GM18868 (cell line): ENCODE measurements at regions not wholly inside any gene's neighbourhood (a gene's known extent, or its start where the extent isn't known, plus 50 kb on each side); places are given as distances from the start of the nearest gene placed in this dataset.
"Not testable (repeated sequence)": the region's sequence is repeated elsewhere in the genome, so short reads cannot be mapped to it uniquely, and the experiment has no call there.

ENCODE experiments used
- ATAC-seq: cut with Tn5 transposase; IDR thresholded peaks from one replicate; pipeline ENCODE4 v1.9.1; 2021; ENCODE audit warnings: mild to moderate bottlenecking, moderate library complexity; ENCODE audit not compliant: unreplicated experiment

DNA sequence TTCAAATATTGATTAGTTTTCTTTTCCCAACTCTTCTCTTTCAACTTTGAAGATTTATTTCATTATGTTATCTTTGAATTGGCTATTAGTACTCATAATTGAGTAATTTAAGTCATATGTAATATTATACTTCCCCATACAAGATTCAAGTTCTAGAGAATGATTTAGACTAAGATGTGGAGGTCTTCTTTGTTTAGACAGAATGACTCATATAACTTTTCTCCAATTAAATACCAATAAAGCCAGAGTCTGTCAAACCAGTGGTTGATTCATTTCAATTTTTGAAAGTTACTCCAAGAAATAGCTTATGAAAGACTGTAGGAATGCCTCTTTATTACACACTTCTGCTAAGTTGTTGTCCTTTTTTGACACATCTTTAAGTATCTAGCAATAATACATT, 115.8 kb upstream of the SLC35F3 start:
- no peak for ATAC-seq

DNA sequence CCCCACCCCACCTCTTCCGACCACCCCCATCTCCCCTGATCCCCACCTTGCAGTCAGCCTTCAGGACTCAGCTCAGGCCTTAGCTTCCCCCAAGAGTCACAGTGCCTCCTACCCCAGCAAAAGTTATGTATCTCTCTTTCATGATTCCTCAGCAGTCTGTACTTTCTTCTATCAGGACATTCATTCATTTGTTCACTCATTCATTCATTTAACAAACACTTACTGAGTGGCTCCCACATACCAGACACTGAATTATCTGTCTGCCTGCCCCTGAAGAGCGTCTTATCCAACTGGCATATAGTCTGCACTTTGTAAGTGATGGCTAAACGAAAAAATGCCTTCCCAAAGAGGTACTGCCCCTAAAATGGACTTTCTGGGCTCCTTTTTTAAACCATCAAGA, 114.4 kb upstream of the SLC35F3 start:
- ATAC-seq: no peak

DNA sequence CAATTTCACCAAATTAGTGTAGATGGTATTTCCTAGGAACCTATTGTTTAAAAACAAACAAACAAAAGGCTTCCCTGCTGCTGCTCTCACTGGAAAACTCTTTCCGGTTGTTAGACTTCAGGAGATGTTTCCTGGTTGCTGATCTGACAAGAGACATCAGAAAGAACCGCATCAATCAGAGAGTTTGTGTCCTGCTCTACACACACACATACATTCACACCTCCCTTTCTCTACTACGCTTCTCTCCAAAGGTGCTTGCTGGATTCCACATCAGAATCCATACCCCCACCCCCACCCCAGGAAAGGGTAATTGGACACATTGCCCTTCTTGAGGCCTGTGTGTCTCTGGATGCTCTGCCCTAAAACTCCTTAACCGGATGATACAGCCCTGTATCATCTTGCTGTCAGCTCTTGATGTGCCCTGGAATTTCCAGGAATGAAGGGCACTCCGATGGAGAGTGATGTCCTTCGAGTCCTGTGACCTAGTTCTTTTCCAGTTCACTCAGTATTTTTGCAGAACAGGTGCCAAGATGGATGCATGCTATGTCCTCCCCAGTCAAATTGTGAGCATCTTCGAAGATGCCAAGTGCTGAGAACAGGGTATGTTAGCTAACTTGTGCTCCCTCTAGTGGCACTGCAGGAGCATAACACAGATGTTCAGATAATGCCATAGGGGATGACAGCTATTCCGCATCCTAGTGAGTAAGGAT, 113.7 kb upstream of the SLC35F3 start:
- peak; percentile 95 for ATAC-seq

DNA sequence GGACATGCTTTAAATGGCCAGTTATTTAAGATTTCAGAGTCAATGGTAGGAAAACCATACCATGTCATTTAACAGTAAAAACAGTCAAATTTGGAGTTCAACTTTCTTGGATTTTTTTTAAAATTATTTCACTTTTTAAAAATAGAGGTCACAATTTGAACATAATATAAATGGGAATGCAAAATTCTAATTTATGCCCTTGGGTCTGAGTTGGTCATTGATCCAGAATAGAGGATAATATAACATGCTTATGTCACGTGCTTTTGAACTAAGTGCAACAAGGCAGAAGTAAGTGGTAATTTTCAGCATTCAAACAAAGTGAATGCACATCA, 113.1 kb upstream of the SLC35F3 start:
- ATAC-seq: no peak

DNA sequence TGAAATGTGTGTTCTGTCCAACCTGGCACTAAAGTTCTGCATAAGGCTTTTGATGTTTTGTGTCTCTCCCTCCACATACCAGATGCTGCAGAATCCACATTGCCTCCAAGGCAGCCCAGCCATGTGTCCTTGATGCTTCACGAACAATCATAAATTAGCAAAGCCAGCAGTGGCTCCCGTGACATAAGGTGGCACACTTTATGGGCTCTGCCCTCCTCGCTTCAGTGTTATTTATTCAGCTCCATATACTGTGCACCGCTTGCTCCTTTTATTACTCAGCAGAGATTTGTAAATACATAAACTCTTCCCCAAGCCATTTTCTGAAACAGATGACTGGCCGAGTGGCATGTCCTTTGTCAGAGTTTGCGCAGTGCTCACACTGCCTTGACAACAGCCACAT, 112.8 kb upstream of the SLC35F3 start:
- ATAC-seq: no peak

DNA sequence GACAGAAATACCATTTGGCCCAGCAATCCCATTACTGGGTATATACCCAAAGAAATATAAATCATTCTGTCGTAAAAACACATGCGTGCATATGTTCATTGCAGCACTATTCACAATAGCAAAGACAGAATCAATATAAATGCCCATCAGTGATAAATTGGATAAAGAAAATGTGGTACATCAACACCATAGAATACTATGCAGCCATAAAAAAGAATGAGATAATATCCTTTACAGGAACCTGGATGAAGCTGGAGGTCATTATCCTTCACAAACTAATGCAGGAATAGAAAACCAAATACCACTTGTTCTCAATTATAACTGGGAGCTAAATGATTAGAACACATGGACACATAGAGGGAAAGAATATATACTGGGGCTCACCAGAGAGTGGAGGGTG, 109.6 kb upstream of the SLC35F3 start:
- no peak for ATAC-seq

DNA sequence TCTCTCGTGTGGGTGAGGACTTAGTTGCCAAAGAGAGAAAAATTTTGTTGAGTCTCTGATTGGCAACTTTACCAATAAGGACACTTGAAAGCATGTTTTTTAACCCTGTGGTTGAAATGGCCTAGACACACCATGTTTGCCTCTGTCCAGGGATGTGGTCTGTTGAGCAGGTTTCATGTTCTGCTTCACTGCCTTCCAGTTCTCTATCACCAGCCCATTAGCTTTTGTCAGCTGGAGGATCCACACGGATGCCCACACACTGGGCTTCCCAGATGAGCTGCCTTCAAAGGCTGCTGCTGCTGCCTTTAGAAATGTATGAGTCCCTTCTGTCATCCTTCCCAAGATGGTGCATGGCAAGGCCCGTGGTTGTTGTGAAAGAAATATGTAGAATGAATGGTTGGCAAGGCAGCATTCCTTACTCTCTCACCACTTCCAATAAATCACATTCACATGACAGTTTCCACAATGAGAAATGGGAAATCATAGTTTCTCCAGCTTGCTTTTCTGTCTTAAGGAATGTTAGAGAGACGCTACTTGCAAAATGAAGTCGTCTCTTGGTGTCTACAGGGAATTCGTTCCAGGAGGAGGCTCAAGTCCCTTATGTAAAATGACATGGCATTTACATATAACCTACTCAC, 108.2 kb upstream of the SLC35F3 start:
- no peak for ATAC-seq

DNA sequence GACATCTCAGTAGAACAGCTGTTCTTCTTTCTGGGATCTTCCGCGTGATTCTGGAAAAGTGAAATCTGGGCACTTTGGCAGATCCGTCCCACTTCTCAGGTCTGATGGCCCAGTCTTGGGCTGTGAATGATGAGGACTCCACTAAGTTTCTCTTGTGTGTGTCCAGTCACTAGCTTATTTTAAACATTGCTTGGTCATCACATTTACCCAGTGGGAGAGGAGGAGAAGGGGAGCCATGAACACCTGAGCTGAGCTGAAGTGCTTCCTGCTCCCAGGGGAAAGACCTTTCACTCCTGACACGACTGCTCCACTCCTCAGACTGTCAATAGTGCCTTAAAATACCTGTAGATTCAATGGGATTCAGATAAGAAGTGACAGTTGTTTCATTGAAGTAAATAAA, 101.9 kb upstream of the SLC35F3 start:
- ATAC-seq: no peak

DNA sequence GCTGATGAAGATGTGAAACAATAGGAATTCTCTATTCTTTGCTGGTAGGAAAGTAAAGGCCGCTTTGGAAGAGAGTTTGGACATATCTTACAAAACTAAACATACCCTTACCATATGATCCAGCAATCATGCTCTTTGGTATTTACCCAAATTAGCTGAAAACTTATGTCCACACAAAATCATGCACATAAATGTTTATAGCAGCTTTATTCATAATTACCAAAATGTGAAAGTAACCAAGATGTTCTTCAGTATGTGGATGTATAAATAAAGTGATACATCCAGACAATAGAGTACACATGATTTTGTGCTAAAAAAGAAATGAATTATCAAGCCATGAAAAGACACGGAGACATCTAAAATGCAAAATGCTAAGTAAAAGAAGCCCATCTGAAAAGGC, 98.7 kb upstream of the SLC35F3 start:
- no peak for ATAC-seq

DNA sequence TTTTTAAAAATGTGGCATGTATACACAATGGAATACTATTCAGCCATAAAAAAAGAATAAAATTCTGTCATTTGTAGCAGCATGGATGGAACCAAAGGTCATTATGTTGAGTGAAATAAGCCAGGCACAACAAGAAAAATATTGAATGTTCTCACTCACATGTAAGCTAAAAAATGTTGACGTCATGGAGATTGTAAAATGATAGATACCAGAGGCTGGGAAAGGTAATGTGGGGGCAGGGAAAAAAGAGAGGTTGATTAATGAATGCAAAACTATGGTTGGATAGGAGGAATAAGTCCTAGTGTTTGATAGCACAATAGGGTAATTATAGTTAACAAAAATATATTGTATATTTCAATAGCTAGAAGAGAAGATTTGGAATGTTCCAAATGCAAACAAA, 89.1 kb upstream of the SLC35F3 start:
- no peak for ATAC-seq

DNA sequence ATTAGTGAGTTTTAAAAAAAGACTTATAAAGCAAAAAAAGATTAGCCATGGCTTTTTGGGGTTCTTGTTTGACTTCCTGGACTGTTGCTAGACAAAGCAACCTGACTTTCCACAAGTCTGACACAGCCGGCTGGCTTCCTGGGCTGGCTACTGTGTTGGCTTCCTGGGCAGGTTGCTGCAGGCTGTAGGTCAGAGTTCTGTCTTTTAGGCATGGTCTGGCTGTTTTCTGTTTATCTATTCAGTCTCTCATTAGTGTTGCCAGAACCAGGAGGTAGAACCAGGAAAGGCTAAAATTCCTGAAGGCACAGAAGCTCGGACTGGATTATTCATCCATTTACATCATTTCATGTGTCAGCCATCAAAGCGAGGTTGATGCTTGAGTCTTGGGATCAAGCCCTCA, 88.6 kb upstream of the SLC35F3 start:
- ATAC-seq: no peak

DNA sequence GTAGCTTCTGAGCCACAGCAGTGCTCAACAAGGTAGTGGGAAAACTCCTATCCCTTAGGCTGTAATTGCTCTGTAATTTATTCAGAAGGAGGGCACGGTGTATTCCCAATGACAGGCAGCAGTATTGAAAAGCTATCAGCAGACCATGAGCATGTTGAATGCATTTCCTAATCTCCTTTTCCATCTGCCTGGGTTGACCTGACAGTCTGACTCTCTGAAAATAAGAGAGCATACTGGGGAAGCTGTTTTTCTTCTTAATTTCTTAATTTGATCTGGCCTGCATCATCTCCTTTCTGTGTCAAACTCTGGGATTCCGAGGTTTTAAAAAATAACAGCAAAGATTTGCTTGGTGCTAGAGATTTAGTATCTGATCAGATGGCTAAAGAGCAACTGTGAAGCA, 88.1 kb upstream of the SLC35F3 start:
- ATAC-seq: no peak

DNA sequence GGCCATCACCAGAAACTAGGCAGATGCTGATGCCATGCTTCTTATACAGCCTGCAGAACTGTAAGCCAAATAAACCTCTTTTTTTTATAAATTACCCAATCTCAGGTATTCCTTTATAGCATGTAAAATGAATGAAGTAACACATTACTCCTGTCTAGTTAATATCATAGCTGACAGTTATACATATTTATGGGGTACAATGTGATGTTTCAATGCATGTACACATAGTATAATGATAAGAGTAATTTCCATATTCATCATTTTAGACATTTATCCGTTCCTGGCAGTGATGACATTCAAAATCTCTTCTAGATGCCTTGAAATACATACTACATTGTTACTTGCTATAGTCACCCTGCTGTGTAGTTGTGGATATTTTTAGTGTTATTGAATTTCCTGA, 85.4 kb upstream of the SLC35F3 start:
- no peak for ATAC-seq

DNA sequence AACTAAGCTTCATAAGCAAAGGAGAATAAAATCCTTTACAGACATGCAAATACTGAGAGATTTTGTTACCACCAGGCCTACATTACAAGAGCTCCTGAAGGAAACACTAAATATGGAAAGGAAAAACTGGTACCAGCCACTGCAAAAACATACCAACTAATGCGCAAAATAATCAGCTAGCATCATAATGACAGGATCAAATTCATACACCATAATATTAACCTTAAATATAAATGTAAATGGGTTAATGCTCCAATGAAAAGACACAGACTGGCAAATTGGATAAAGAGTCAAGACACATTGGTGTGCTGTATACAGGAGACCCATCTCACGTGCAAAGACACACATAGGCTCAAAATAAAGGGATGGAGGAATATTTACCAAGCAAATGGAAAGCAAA, 80.3 kb upstream of the SLC35F3 start:
- ATAC-seq: not testable (repeated sequence)

DNA sequence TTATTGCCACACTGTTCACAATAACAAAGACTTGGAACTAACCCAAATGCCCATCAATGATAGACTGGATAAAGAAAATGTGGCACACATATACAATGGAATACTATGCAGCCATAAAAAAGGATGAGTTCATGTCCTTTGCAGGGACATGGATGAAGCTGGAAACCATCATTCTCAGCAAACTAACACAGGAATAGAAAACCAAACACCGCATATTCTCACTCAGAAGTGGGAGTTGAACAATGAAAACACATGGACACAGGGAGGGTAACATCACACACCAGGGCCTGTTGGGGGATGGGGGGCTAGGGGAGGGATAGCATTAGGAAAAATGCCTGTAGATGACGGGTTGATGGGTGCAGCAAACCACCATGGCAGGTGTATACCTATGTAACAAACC, 76.5 kb upstream of the SLC35F3 start:
- not testable (repeated sequence) for ATAC-seq

DNA sequence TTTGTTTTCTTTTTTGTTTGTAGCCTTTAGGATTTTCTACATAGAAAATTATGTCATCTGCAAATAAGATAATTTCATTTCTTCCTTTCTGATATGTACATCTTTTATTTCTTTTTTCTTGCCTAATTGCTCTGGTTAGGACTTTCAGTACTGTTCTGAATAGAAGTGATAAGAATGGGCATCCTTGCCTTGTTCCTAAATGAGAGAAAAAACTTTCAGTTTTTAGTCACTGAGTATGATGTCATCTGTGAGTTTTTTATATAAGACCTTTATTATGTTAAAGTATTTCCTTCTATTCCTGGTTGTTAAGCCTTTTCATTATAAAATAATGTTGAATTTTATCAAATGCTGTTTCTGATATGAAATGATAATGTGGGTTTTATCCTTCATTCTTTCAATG, 76.0 kb upstream of the SLC35F3 start:
- no peak for ATAC-seq

DNA sequence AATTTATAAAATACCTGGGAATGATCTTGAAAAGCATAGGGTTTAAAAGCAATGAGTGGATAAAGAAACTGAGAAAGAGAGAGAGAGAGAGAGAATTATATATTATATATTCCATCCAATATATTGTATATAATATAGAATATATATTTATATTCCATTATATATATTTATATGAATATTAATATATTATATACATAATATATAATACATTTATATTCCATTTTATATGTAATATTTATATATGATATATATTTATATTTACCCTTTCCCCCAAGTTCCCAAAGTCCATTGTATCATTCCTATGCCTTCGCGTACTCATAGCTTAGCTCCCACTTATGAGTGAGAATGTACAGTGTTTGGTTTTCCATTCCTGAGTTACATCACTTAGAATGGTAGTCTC, 69.9 kb upstream of the SLC35F3 start:
- ATAC-seq: no peak

DNA sequence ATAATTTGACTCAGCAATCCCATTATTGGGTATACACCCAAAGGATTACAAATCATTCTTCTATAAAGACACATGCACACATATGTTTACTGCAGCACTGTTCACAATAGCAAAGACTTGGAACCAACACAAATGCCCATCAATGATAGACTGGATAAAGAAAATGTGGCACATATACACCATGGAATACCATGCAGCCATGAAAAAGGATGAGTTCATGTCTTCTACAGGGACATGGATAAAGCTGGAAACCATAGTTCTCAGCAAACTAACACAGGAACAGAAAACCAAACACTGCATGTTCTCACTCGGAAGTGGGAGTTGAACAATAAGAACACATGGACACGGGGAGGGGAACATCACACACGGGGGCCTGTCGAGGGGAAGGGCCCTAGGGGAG, 66.3 kb upstream of the SLC35F3 start:
- ATAC-seq: not testable (repeated sequence)

DNA sequence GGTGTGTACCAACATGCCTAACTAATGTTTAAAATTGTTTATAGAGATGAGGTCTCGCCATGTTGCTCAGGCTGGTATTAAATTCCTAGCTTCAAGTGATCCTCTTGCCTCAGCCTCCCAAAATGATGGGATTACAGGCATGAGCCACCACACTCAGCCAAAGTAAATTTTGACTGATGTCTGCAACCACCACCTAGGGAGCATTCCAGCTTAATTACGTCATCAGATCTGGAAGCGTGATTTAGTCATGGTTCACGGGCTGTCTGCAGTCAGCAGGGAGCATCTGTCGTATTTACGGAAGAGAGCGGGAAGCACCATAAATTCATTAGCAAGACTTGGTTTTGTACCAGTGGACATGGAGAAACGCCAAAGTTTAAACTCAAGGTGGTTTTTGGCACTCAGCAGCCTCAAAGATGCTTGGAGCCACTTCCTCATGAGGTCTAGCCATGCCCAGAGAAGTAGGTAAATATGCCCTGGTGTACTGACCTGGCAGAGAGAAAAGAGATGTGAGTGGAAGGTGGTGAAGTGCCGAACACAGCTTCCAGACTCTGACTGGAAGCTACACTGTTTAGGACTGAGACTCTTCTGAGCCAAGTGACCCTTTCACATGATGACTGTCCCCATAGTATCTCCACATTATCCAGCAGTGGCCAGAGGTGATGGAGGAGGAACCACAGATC, 60.8 kb upstream of the SLC35F3 start:
- ATAC-seq: no peak

DNA sequence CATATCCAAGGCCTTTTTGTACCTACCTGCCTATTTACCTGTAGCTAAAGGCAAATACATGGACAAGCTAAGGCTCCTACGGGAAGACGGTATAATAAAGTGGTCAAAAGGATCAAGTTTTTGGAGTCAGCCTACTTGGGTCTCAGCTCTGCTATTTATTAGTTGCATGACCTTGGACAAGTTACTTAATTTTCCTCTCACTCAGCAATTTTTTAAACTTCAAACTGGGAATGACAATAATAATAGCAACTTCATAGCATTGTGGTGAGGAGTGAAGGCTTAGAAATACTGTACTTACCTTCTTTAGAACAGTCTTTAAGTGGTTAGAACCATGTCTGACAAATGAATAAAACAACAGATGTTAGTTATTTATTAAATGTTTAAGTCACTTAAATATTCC, 60.2 kb upstream of the SLC35F3 start:
- no peak for ATAC-seq

DNA sequence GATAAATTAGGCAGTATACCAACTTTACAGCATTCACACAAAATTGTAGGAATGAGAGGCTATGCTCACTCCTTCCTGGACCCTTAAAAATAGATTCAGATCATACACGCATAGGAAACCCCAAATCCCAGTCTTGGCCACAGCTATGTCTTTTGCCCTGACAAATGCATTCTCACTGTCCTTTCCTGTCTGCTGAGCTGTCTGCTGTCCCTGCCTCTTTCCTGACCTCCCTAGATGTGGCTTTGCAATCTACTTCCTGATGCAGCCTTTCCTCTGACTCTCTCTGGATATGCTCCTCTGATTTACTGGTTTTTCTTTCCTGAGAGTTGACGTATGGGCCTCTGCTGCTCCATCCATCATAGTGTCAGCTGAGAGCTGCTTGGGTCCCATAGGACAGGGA, 59.8 kb upstream of the SLC35F3 start:
- no peak for ATAC-seq
